PC-9 (cell line): ENCODE measurements at regions not wholly inside any gene's neighbourhood (a gene's known extent, or its start where the extent isn't known, plus 50 kb on each side); places are given as distances from the start of the nearest gene placed in this dataset.

Experiments used
- BruUV-seq: library from RNA; stranded (reverse); fragments of 400-500 nt; replicated peaks from 2 replicates; lab custom pipeline; 2021; lab: Mats Ljungman, UMichigan
- CTCF ChIA-PET: fragments of 300-600 bp; sonication (Branson Sonifier 250); formaldehyde crosslinking; loops from one replicate; lab custom pipeline; 2022; ENCODE audit warnings: antibody characterized with exemption; lab: Charles Lee
- POLR2A ChIA-PET: fragments of 300-600 bp; sonication (Branson Sonifier 250); formaldehyde crosslinking; loops from one replicate; lab custom pipeline; 2022; ENCODE audit warnings: antibody characterized with exemption; ENCODE audit not compliant: unreplicated experiment; lab: Charles Lee
- DNase-seq, 2 experiments: peaks; one replicate each; pipeline versions ENCODE4 v3.0.0 to v3.0.0-alpha.2; 2015 to 2022; ENCODE audit warnings: mixed read lengths in 1 of 2
- H2AFZ ChIP-seq: fragments of 200-600 bp; sonication (generic); 2 replicates; pipeline ENCODE4 v1.8.1; 2017; ENCODE audit warnings: antibody characterized with exemption
- H3F3A ChIP-seq: fragments of 200-600 bp; sonication (generic); 2 replicates; pipeline ENCODE4 v1.8.1; 2017; ENCODE audit warnings: antibody characterized with exemption, mild to moderate bottlenecking, low read depth; ENCODE audit not compliant: insufficient read depth
- H3K27ac ChIP-seq: fragments of 200-600 bp; sonication (generic); 2 replicates; pipeline ENCODE4 v1.6.1; 2016; ENCODE audit warnings: mixed run types
- H3K27me3 ChIP-seq: fragments of 200-600 bp; sonication (generic); 2 replicates; pipeline ENCODE4 v1.6.1; 2016; ENCODE audit warnings: low read depth, mixed run types; ENCODE audit not compliant: insufficient read depth
- H3K36me3 ChIP-seq: fragments of 200-600 bp; sonication (generic); 2 replicates; pipeline ENCODE4 v1.6.1; 2016; ENCODE audit warnings: low read depth, mixed run types
- H3K4me1 ChIP-seq: fragments of 200-600 bp; sonication (generic); replicated peaks from 2 replicates; pipeline ENCODE4 v1.6.1; 2016; ENCODE audit warnings: mixed run types; ENCODE audit not compliant: insufficient read depth
- H3K4me2 ChIP-seq: fragments of 200-600 bp; sonication (generic); 2 replicates; pipeline ENCODE4 v1.6.1; 2017; ENCODE audit warnings: mixed run types
- H3K4me3 ChIP-seq: fragments of 200-600 bp; sonication (generic); 2 replicates; pipeline ENCODE4 v1.6.1; 2016; ENCODE audit warnings: mixed run types
- H3K79me2 ChIP-seq: fragments of 200-600 bp; sonication (generic); 2 replicates; pipeline ENCODE4 v1.6.1; 2017; ENCODE audit warnings: low read depth, mixed run types
- H3K9me2 ChIP-seq: fragments of 200-600 bp; sonication (generic); 2 replicates; pipeline ENCODE4 v1.8.1; 2017; ENCODE audit warnings: mild to moderate bottlenecking; ENCODE audit not compliant: insufficient read depth
- H3K9me3 ChIP-seq: fragments of 200-600 bp; sonication (generic); 2 replicates; pipeline ENCODE4 v1.8.1; 2016; ENCODE audit warnings: low read depth; ENCODE audit not compliant: insufficient read depth
- H4K20me1 ChIP-seq: fragments of 200-600 bp; sonication (generic); 2 replicates; pipeline ENCODE4 v1.8.1; 2017; ENCODE audit not compliant: insufficient read depth
- CTCF ChIP-seq: fragments of 200-600 bp; sonication (generic); conservative IDR thresholded peaks from 2 replicates; pipeline ENCODE4 v1.6.1; 2017; ENCODE audit warnings: mixed run types, antibody characterized with exemption, mild to moderate bottlenecking, moderate library complexity
- EZH2 ChIP-seq: fragments of 200-600 bp; sonication (generic); IDR thresholded peaks from 2 replicates; pipeline ENCODE4 v1.8.0; 2017; ENCODE audit warnings: antibody characterized with exemption, low read depth
- intact Hi-C: fragments of 100-400 bp; cut with micrococcal nuclease; formaldehyde crosslinking; loops from one replicate; pipeline ENCODE4 v1.10.0; 2022; ENCODE audit not compliant: unreplicated experiment

DNA sequence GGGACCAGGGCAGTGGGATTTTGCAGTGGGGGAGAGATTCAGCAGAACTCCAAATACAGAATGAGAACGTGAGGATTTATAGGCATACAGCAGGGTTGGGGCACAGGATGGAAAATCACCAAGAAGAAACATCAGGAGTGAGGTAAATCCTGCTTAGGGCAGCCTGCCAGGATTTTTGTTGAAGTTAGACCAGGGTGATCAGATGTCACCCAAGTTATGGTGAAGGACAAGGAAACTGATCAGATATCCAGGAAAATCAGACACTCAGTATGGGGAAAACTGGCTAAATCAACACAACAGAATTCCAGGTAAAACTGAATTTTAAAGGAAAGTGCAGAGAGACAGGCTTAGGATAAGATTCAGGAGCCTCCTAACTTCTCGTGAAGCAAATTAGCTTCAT is 682.4 kb downstream of the TMEM121 start:
- no peak for DNase-seq
- TF ChIP-seq EZH2, result no peak
- TF ChIP-seq CTCF, result no peak
- ChIA-PET CTCF (no interaction called here), POLR2A (no interaction called here)
- Histone ChIP-seq H3K36me3 (no peaks in the 10 kb centered on the region), H3K27me3 (peaks cover 75% of the 10 kb centered on the region), H4K20me1 (no peaks in the 10 kb centered on the region), H3F3A (no peaks in the 10 kb centered on the region), H3K9me2 (no peaks in the 10 kb centered on the region), H3K4me2 (no peak overlapping the region), H3K9me3 (no peaks in the 10 kb centered on the region), H2AFZ (no peak overlapping the region), H3K4me1 (no peaks in the 10 kb centered on the region), H3K79me2 (no peaks in the 10 kb centered on the region), H3K27ac (no peak overlapping the region), H3K4me3 (no peak overlapping the region)
- no TSS peak for BruUV-seq
- intact Hi-C loops, result no loop called here

GRCh38 chr14:106209755-106210154 is 683.4 kb downstream of the TMEM121 start:
- Histone ChIP-seq H3K9me2 (no peaks in the 10 kb centered on the region), H4K20me1 (no peaks in the 10 kb centered on the region), H3K4me2 (no peak overlapping the region), H3K36me3 (no peaks in the 10 kb centered on the region), H3F3A (no peaks in the 10 kb centered on the region), H3K9me3 (no peaks in the 10 kb centered on the region), H3K4me3 (no peak overlapping the region), H3K4me1 (no peaks in the 10 kb centered on the region), H2AFZ (no peak overlapping the region), H3K27ac (no peak overlapping the region), H3K27me3 (peaks cover 66% of the 10 kb centered on the region), H3K79me2 (no peaks in the 10 kb centered on the region)
- POLR2A ChIA-PET, result no interaction called here
- intact Hi-C loops, result no loop called here
- DNase-seq, result no peak
- no peak for TF ChIP-seq EZH2
- TF ChIP-seq CTCF, result no peak
- no TSS peak for BruUV-seq
- CTCF ChIA-PET, result no interaction called here

DNA sequence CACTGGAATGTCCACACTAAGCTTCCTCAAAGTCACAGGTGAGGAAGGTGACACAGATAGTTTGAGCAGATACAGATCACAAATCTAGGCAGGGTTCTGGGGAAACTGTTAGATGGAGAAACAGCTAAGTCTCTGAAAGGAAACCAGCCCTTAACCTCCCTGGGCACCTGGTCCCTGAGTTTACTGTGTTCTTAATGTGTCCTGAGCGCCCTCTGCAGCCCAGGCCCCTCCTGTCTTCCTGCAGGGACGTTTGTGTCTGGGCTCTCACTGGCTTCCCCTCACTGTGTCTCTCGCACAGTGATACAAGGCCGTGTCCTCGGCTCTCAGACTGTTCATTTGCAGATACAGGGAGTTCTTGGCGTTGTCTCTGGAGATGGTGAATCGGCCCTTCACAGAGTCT is 684.3 kb downstream of the TMEM121 start:
- BruUV-seq, result no TSS peak

More for the DNA sequence above, 684.3 kb downstream of the TMEM121 start:
- H3K9me3 ChIP-seq, result no peaks in the 10 kb centered on the region
- H3F3A ChIP-seq, result no peaks in the 10 kb centered on the region
- intact Hi-C loops, result no loop called here
- ChIA-PET POLR2A (no interaction called here), CTCF (no interaction called here)
- no peak overlapping the region for H2AFZ ChIP-seq
- no peak overlapping the region for H3K27ac ChIP-seq
- no peak for TF ChIP-seq CTCF
- TF ChIP-seq EZH2, result no peak
- H3K36me3 ChIP-seq, result no peaks in the 10 kb centered on the region
- H3K4me2 ChIP-seq, result no peak overlapping the region
- no peaks in the 10 kb centered on the region for H3K9me2 ChIP-seq
- H4K20me1 ChIP-seq, result no peaks in the 10 kb centered on the region
- no peak overlapping the region for H3K4me3 ChIP-seq
- H3K27me3 ChIP-seq, result peaks cover 62% of the 10 kb centered on the region
- peak in 1 of 2 experiments; percentile 36 for DNase-seq
- no peaks in the 10 kb centered on the region for H3K79me2 ChIP-seq
- H3K4me1 ChIP-seq, result no peaks in the 10 kb centered on the region
